PFSK-1 (cell line): ENCODE measurements at regions not wholly inside any gene's neighbourhood (a gene's known extent, or its start where the extent isn't known, plus 50 kb on each side); places are given as distances from the start of the nearest gene placed in this dataset.

Experiments
- FOXP2 ChIP-seq: optimal IDR thresholded peaks from 2 replicates; pipeline ENCODE3; 2011; ENCODE audit warnings: borderline replicate concordance, control low read depth, inconsistent platforms; ENCODE audit not compliant: insufficient read depth; ENCODE audit errors: extremely low read length, extremely low read depth
- POLR2AphosphoS5 ChIP-seq: IDR thresholded peaks from 2 replicates; pipeline ENCODE4 v1.6.1; 2012; ENCODE audit warnings: low read depth, mild to moderate bottlenecking, control low read depth, low read length, moderate library complexity
- REST ChIP-seq, 2 experiments: IDR thresholded peaks; 2 replicates each; pipeline versions ENCODE4 v1.6.1 to v1.8.0; 2011 to 2012; ENCODE audit warnings: low read depth in 2 of 2, low read length in 2 of 2, control low read depth in 1 of 2, inconsistent platforms in 1 of 2, mild to moderate bottlenecking in 1 of 2, moderate library complexity in 1 of 2; ENCODE audit not compliant: insufficient read depth in 1 of 2
- SIN3A ChIP-seq: IDR thresholded peaks from 2 replicates; pipeline ENCODE4 v1.6.1; 2012; ENCODE audit warnings: mild to moderate bottlenecking, low read length, moderate library complexity, borderline replicate concordance; ENCODE audit not compliant: insufficient read depth
- TAF1 ChIP-seq: IDR thresholded peaks from 2 replicates; pipeline ENCODE4 v1.6.1; 2012; ENCODE audit warnings: low read length, control low read depth, borderline replicate concordance; ENCODE audit not compliant: insufficient read depth

- TF ChIP-seq REST (IDR thresholded peaks at IDR 0.05; ENCODE audit: insufficient read depth in 1 of 2, low read depth in 2 of 2, low read length in 2 of 2), result no peak
- no peak for TF ChIP-seq TAF1
- TF ChIP-seq SIN3A, result no peak
- TF ChIP-seq FOXP2, result no peak
- no peak for TF ChIP-seq POLR2AphosphoS5
These were observed 139.7 kb upstream of the IRX4 start for GRCh38 chr5:2022436-2022835.

GRCh38 chr5:2021484-2022176 is 138.9 kb upstream of the IRX4 start:
- no peak for TF ChIP-seq FOXP2
- no peak for TF ChIP-seq REST (IDR thresholded peaks at IDR 0.05; ENCODE audit: insufficient read depth in 1 of 2, low read depth in 2 of 2, low read length in 2 of 2)
- no peak for TF ChIP-seq TAF1
- no peak for TF ChIP-seq SIN3A
- TF ChIP-seq POLR2AphosphoS5, result no peak

GRCh38 chr5:2020730-2021129 is 138.0 kb upstream of the IRX4 start:
- TF ChIP-seq FOXP2 (no peak), REST (IDR thresholded peaks at IDR 0.05; ENCODE audit: insufficient read depth in 1 of 2, low read depth in 2 of 2, low read length in 2 of 2) (no peak), TAF1 (no peak), SIN3A (no peak), POLR2AphosphoS5 (no peak)

GRCh38 chr5:2019716-2020115 is 137.0 kb upstream of the IRX4 start:
- TF ChIP-seq SIN3A (no peak), FOXP2 (no peak), REST (IDR thresholded peaks at IDR 0.05; ENCODE audit: insufficient read depth in 1 of 2, low read depth in 2 of 2, low read length in 2 of 2) (no peak), TAF1 (no peak), POLR2AphosphoS5 (no peak)
